ENCODE measurements at regions not wholly inside any gene's neighbourhood (a gene's known extent, or its start where the extent isn't known, plus 50 kb on each side); places are given as distances from the start of the nearest gene placed in this dataset.
"Not testable (repeated sequence)": the region's sequence is repeated elsewhere in the genome, so short reads cannot be mapped to it uniquely, and the experiment has no call there.

DNA sequence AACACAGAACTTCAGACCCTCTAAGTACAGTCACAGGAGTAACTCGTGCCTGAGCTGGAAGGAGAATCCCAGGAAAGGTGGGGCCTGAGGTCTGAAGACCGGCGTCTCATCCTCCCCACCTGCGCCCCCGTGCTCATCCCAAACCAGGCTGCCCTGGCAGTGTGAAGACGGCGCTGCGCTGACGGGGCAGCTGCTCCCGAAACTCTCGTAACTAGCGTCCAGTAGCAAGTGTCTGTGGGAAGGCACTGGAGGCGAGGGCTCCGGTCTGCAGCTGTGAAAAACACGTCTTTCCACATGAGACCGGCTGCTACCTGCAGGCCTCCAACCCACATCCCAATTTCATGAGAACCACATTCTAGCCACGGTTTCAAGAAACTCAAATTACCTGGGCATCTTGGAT, 136.6 kb upstream of the RNF32 start:
- no peak for DNase-seq
- no peaks in the 10 kb centered on the region for H3K4me1 ChIP-seq
- intact Hi-C loops (cut with DNase I): no loop called here

DNA sequence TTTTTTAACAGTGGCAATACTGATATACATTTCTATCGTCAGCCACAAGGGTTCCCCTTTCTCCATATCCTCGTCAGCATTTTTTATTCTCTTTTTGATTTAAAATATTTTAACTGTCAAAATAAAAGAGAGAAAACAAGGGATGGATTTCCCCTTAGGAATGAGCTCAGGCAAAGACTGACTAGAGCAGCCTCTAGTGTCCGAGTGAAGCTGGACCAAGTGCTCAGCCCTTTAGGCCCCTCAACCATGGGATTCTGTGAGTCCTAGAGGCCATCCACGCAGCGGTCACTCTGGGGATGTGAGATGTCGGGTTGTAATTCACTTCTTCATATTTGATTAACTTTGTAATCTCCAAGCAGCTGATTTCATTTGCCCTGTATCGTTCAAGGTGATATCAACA, 137.4 kb upstream of the RNF32 start:
- H3K27ac ChIP-seq: no peak overlapping the region
- TF ChIP-seq, protein P1, sequence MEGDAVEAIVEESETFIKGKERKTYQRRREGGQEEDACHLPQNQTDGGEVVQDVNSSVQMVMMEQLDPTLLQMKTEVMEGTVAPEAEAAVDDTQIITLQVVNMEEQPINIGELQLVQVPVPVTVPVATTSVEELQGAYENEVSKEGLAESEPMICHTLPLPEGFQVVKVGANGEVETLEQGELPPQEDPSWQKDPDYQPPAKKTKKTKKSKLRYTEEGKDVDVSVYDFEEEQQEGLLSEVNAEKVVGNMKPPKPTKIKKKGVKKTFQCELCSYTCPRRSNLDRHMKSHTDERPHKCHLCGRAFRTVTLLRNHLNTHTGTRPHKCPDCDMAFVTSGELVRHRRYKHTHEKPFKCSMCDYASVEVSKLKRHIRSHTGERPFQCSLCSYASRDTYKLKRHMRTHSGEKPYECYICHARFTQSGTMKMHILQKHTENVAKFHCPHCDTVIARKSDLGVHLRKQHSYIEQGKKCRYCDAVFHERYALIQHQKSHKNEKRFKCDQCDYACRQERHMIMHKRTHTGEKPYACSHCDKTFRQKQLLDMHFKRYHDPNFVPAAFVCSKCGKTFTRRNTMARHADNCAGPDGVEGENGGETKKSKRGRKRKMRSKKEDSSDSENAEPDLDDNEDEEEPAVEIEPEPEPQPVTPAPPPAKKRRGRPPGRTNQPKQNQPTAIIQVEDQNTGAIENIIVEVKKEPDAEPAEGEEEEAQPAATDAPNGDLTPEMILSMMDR (IDR thresholded peaks at IDR 0.05): no peak
- intact Hi-C loops (cut with DNase I): no loop called here

More for the DNA sequence above, 136.6 kb upstream of the RNF32 start:
- ATAC-seq: no peak
- H3K27ac ChIP-seq: no peak overlapping the region
- H3K36me3 ChIP-seq: no peaks in the 10 kb centered on the region
- no peaks in the 10 kb centered on the region for H3K27me3 ChIP-seq (ENCODE audit: low read depth)
- TF ChIP-seq, protein P1 (IDR thresholded peaks at IDR 0.05): no peak
- no peak overlapping the region for H3K4me3 ChIP-seq
- H3K9me3 ChIP-seq: peaks cover 3% of the 10 kb centered on the region

GRCh38 chr7:156501815-156502214, 138.8 kb upstream of the RNF32 start:
- H3K27ac ChIP-seq; H3K9me3 ChIP-seq; H3K4me3 ChIP-seq; H3K4me1 ChIP-seq; DNase-seq; ATAC-seq; H3K36me3 ChIP-seq; intact Hi-C loops (cut with DNase I); H3K27me3 ChIP-seq (ENCODE audit: low read depth): not testable (repeated sequence)

More for the DNA sequence above, 137.4 kb upstream of the RNF32 start:
- DNase-seq: no peak
- Histone ChIP-seq H3K36me3 (no peaks in the 10 kb centered on the region), H3K4me3 (no peak overlapping the region), H3K4me1 (no peaks in the 10 kb centered on the region), H3K27me3 (ENCODE audit: low read depth) (no peaks in the 10 kb centered on the region), H3K9me3 (peaks cover 3% of the 10 kb centered on the region)
- ATAC-seq: no peak

DNA sequence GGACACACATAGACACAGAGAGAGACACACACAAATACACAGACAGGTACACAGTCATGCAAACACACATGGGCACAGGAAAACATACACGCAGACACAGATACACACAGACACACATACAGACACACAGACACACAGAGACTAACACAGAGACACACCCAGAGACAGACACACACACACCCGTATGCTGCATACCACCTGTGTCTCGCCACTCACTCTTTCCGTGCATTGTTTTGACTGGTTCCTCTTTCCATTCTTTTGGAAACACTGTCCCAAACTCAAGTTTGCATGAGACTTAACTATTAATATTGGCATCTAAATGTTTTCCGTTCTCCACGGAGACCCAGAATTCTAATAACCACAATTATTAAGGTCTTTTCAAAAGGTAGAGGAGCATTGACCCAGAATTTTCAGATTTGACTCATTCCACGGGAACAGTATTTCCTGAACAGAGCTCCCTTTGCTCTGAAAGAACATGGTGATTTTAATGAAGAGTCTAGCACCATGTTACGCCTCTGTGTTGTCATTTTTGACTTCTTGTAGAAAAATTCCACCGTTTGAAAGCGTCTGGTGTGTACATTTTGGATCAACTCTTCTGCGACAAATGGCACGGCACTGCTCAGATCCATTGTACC, 141.2 kb upstream of the RNF32 start:
- H3K36me3 ChIP-seq: no peaks in the 10 kb centered on the region
- peaks cover 3% of the 10 kb centered on the region for H3K9me3 ChIP-seq

GRCh38 chr7:156497776-156498509, 142.6 kb upstream of the RNF32 start:
- H3K27me3 ChIP-seq (ENCODE audit: low read depth): no peaks in the 10 kb centered on the region
- peaks cover 3% of the 10 kb centered on the region for H3K9me3 ChIP-seq
- H3K4me3 ChIP-seq: no peak overlapping the region
- ATAC-seq (no peak), DNase-seq (no peak)
- H3K27ac ChIP-seq: no peak overlapping the region
- intact Hi-C loops (cut with DNase I): no loop called here
- TF ChIP-seq, protein P1 (IDR thresholded peaks at IDR 0.05): no peak
- H3K36me3 ChIP-seq: no peaks in the 10 kb centered on the region
- H3K4me1 ChIP-seq: no peaks in the 10 kb centered on the region

More for the DNA sequence above, 141.2 kb upstream of the RNF32 start:
- Histone ChIP-seq H3K27me3 (ENCODE audit: low read depth) (no peaks in the 10 kb centered on the region), H3K4me3 (no peak overlapping the region), H3K4me1 (no peaks in the 10 kb centered on the region), H3K27ac (no peak overlapping the region)
- TF ChIP-seq, protein P1 (IDR thresholded peaks at IDR 0.05): no peak
- ATAC-seq (no peak), DNase-seq (no peak)
- intact Hi-C loops (cut with DNase I): no loop called here

DNA sequence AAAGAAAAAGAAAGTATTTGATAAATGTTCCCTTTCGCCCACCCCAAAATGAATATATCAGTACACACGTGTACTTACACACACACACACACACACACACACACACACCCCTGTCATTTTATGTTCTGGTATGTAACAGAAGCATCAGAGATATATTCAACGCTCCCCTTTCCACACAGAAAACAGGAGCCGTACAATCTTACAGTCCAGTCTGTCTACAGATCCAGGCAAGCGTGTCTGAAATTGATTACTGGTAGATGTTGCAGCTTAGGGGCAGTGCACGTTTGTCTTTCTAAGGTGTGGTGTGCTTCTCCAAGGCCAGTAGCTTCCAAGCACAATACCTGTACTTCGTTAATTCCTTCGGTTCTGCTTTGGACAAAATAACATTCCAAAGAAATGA, 143.7 kb upstream of the RNF32 start:
- H3K4me3 ChIP-seq: no peak overlapping the region
- no peaks in the 10 kb centered on the region for H3K4me1 ChIP-seq
- H3K27me3 ChIP-seq (ENCODE audit: low read depth): no peaks in the 10 kb centered on the region
- peaks cover 3% of the 10 kb centered on the region for H3K9me3 ChIP-seq
- no peak overlapping the region for H3K27ac ChIP-seq
- TF ChIP-seq, protein P1 (IDR thresholded peaks at IDR 0.05): no peak
- no peak for ATAC-seq
- no peaks in the 10 kb centered on the region for H3K36me3 ChIP-seq
- no peak for DNase-seq
- intact Hi-C loops (cut with DNase I): no loop called here

Data from lower lobe of right lung (tissue), 2 donors.